Endothelial cell of umbilical vein (primary cell): ENCODE measurements at regions not wholly inside any gene's neighbourhood (a gene's known extent, or its start where the extent isn't known, plus 50 kb on each side); places are given as distances from the start of the nearest gene placed in this dataset.

Experiments
- BruUV-seq: library from RNA; stranded (reverse); fragments of 400-500 nt; replicated peaks from 2 replicates; lab custom pipeline; 2021; lab: Mats Ljungman, UMichigan
- CTCF ChIA-PET: fragments of 300-600, 350-600 bp; sonication (Branson Sonifier 250); formaldehyde crosslinking; loops from one replicate; lab custom pipeline; 2021; ENCODE audit warnings: antibody characterized with exemption, inconsistent platforms; lab: Charles Lee
- POLR2A ChIA-PET: fragments of 300-600, 350-600 bp; sonication (Branson Sonifier 250); formaldehyde crosslinking; loops from one replicate; lab custom pipeline; 2021; ENCODE audit warnings: antibody characterized with exemption, inconsistent platforms; lab: Charles Lee
- DNase-seq: peaks from one replicate; pipeline ENCODE4 v3.0.0-alpha.2; 2011; ENCODE audit warnings: low read depth, low spot score
- FAIRE-seq: peaks from 2 replicates; lab custom pipeline; 2011; peaks lifted over from hg19 to GRCh38; lab: Jason Lieb, UNC
- H2AFZ ChIP-seq: 2 replicates; pipeline ENCODE4 v1.6.0; 2012; ENCODE audit warnings: low read depth, low read length, control low read depth, inconsistent platforms
- H3K27ac ChIP-seq: 2 replicates; pipeline ENCODE4 v1.5.1; 2011; ENCODE audit warnings: low read depth, mild to moderate bottlenecking, control low read depth, low read length, moderate library complexity; ENCODE audit not compliant: insufficient read depth
- H3K27me3 ChIP-seq, 2 experiments: 2 replicates each; pipeline versions ENCODE4 v1.6.0 to v1.6.1; 2011; ENCODE audit warnings: low read length in 2 of 2, mixed read lengths in 1 of 2; ENCODE audit not compliant: control insufficient read depth in 2 of 2, insufficient read depth in 2 of 2
- H3K36me3 ChIP-seq, 2 experiments: 2 replicates in 1 of 2; 3 replicates in 1 of 2; pipeline ENCODE4 v1.5.1; 2011; ENCODE audit warnings: low read length in 2 of 2, mild to moderate bottlenecking in 1 of 2, moderate library complexity in 1 of 2; ENCODE audit not compliant: control insufficient read depth in 2 of 2, insufficient read depth in 2 of 2; ENCODE audit errors: extremely low read depth in 1 of 2
- H3K4me1 ChIP-seq: 3 replicates; pipeline ENCODE4 v1.5.1; 2011; ENCODE audit warnings: mild to moderate bottlenecking, low read length; ENCODE audit not compliant: control insufficient read depth, insufficient read depth; ENCODE audit errors: extremely low read depth
- H3K4me2 ChIP-seq: 2 replicates; pipeline ENCODE4 v1.6.1; 2011; ENCODE audit warnings: low read length, control low read depth, mixed read lengths; ENCODE audit not compliant: insufficient read depth
- H3K4me3 ChIP-seq, 3 experiments: fragments of 200-600 bp in 1 of 3; sonication (generic), shearing (Covaris generic) in 1 of 3; replicated peaks in 1 of 3; 2 replicates each; pipeline ENCODE4 v1.5.1; 2011 to 2016; ENCODE audit warnings: control low read depth in 3 of 3, low read length in 3 of 3, mild to moderate bottlenecking in 2 of 3, inconsistent platforms in 1 of 3, low read depth in 1 of 3, moderate library complexity in 1 of 3; ENCODE audit not compliant: insufficient read depth in 1 of 3
- H3K79me2 ChIP-seq: 2 replicates; pipeline ENCODE4 v1.6.0; 2012; ENCODE audit warnings: low read length, inconsistent platforms; ENCODE audit not compliant: control insufficient read depth, insufficient read depth
- H3K9ac ChIP-seq: replicated peaks from 2 replicates; pipeline ENCODE3; 2011; ENCODE audit warnings: low read length, control low read depth; ENCODE audit not compliant: insufficient read depth; ENCODE audit errors: extremely low read depth
- H3K9me1 ChIP-seq: replicated peaks from 3 replicates; pipeline ENCODE4 v1.6.0; 2011; ENCODE audit warnings: mild to moderate bottlenecking, low read length; ENCODE audit not compliant: control insufficient read depth, insufficient read depth; ENCODE audit errors: extremely low read depth
- H3K9me3 ChIP-seq: replicated peaks from 2 replicates; pipeline ENCODE4 v1.5.1; 2012; ENCODE audit warnings: low read length, inconsistent platforms; ENCODE audit not compliant: control insufficient read depth, insufficient read depth
- H4K20me1 ChIP-seq: replicated peaks from 2 replicates; pipeline ENCODE3; 2011; ENCODE audit warnings: mild to moderate bottlenecking, low read length; ENCODE audit not compliant: control insufficient read depth, insufficient read depth; ENCODE audit errors: extremely low read depth
- JUN ChIP-seq: IDR thresholded peaks from 2 replicates; pipeline ENCODE4 v1.6.1; 2011; ENCODE audit warnings: borderline replicate concordance, low read depth; ENCODE audit not compliant: insufficient read length, insufficient read depth
- POLR2A ChIP-seq: IDR thresholded peaks from 2 replicates; pipeline ENCODE4 v1.6.1; 2012; ENCODE audit warnings: low read depth, mild to moderate bottlenecking, control low read depth, low read length
- POLR2AphosphoS5 ChIP-seq: IDR thresholded peaks from 2 replicates; pipeline ENCODE4 v1.6.1; 2012; ENCODE audit warnings: low read depth, mild to moderate bottlenecking, control low read depth, low read length, moderate library complexity; ENCODE audit not compliant: insufficient read depth
- dilution Hi-C: fragments of 300-500 bp; cut with MboI; formaldehyde crosslinking; loops from one replicate; pipeline ENCODE4 v1.15.0; 2019; ENCODE audit warnings: low sequenced_read_pairs; ENCODE audit not compliant: extremely low pct_ligation_motif_present
- intact Hi-C: fragments of 100-400 bp; cut with micrococcal nuclease; formaldehyde crosslinking; loops from one replicate; pipeline ENCODE4 v1.10.0; 2022
- TF ChIP-seq, protein P1 (sequence below): IDR thresholded peaks from 2 replicates; pipeline ENCODE4 v1.6.1; 2011; ENCODE audit not compliant: insufficient read depth, insufficient read length

DNA sequence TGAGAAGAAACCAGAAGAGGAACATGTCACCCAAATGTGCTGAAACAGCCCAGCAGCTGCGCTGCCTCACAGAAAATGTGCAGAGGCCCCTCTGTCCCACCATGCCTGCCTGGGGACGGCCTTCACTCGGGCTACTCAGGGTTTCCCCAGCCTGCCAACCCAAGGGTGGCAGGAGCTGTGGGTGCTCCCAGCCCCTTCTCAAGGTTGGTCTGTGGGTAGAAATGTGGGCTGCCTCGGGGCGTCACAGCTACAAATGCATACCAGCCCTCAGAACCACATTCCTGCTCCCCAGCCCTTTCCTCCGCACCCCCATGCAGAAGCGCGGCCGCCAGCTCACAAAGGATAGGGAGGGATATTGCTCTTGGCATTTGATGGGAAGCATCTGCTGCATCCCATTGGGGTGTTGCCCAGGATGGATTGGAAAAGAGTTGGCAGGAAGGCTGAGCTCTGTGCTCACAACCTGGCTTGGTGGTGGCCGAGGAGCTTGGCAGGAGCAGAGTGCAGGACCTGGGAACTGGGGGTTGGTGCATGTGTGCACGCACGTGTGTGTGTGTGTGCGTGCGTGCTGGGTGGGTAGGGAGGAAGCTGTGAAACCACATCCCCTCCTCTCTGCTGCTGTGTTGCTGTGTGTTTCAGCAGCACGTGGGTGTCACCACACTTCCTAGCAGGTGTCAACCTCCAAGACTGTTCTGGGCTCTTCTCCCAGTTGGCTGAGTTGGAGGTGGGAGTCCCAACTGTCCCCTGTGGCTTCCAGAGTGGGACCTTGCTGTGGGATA is 304.4 kb downstream of the SEC14L1 start:
- Histone ChIP-seq H3K9me1 (no peaks in the 10 kb centered on the region), H3K79me2 (peaks cover 8% of the 10 kb centered on the region), H3K9me3 (no peaks in the 10 kb centered on the region), H3K27me3 (no peaks in the 10 kb centered on the region), H3K4me1 (peaks cover 13% of the 10 kb centered on the region), H3K4me3 (no peak overlapping the region), H3K9ac (no peak overlapping the region), H3K27ac (no peak overlapping the region), H2AFZ (no peak overlapping the region), H3K36me3 (no peaks in the 10 kb centered on the region), H4K20me1 (no peaks in the 10 kb centered on the region), H3K4me2 (no peak overlapping the region)
- TF ChIP-seq, protein P1, sequence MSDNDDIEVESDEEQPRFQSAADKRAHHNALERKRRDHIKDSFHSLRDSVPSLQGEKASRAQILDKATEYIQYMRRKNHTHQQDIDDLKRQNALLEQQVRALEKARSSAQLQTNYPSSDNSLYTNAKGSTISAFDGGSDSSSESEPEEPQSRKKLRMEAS, result peak; percentile 3
- TF ChIP-seq JUN, result no peak
- POLR2A ChIA-PET, result interaction anchor here (1.0 kb wide), 1 partner anchor 513 kb away, joined by 4 read pairs; the partner anchor contains the start of gene TNRC6C
- no TSS peak for BruUV-seq
- dilution Hi-C loops, result no loop called here
- FAIRE-seq (no peak), DNase-seq (no peak)
- intact Hi-C loops, result no loop called here
- CTCF ChIA-PET, result interaction anchor here (1.1 to 2.1 kb wide), 4 partner anchors 15 to 45 kb away, joined by 3 to 10 read pairs (median 3); no protein-coding TSS in a partner anchor

DNA sequence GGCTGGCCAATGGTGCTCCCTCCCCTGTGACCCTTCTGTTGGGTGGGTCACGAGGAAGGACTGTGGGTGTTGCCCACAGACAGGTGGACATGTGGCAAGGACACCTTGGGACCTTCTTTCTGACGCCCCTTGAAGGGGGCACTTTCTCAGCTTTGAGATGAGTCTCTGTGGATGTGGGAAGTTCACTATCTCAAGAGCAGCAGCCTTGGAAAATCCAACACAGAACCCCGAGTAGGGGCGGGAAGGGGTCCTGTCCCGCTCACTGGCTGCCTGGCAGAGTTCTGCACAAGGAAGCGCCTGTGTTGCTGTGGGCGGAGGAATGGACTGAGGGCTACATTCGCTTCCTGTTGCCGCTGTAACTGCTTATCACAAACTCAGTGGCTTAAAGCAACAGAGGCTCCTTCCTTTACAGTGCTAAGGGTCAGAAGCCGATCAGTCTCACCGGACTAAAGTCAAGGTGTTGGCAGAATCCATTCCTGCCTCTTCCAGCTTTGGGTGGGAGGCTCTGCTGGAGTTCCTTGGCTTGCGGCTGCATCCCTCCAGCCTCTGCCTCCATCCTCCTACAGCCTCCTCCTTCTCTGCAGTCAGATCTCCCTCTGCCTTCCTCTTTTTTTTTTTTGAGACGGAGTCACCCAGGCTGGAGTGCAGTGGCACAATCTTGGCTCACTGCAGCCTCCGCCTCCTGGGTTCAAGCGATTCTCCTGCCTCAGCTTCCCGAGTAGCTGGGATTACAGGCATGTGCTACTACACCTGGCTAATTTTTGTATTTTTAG is 305.2 kb downstream of the SEC14L1 start:
- POLR2A ChIA-PET, result no interaction called here
- H3K4me2 ChIP-seq, result no peak overlapping the region
- no peaks in the 10 kb centered on the region for H3K36me3 ChIP-seq
- H3K9ac ChIP-seq, result no peak overlapping the region
- H3K9me1 ChIP-seq, result no peaks in the 10 kb centered on the region
- H3K27me3 ChIP-seq, result no peaks in the 10 kb centered on the region
- dilution Hi-C loops (no loop called here), intact Hi-C loops (no loop called here)
- H3K9me3 ChIP-seq, result no peaks in the 10 kb centered on the region
- FAIRE-seq, result peak; percentile 87
- H3K4me1 ChIP-seq, result peaks cover 20% of the 10 kb centered on the region
- BruUV-seq, result no TSS peak
- no peak overlapping the region for H3K4me3 ChIP-seq
- no peak overlapping the region for H3K27ac ChIP-seq
- no peak overlapping the region for H2AFZ ChIP-seq
- H4K20me1 ChIP-seq, result no peaks in the 10 kb centered on the region
- peak; percentile 72 for DNase-seq
- CTCF ChIA-PET, result interaction anchor here (1.2 to 2.1 kb wide), 3 partner anchors 16 to 46 kb away, joined by 3 to 10 read pairs (median 3); no protein-coding TSS in a partner anchor
- H3K79me2 ChIP-seq, result peaks cover 15% of the 10 kb centered on the region
- TF ChIP-seq POLR2A (no peak), POLR2AphosphoS5 (peak; percentile 55)
